ENCODE measurements at regions not wholly inside any gene's neighbourhood (a gene's known extent, or its start where the extent isn't known, plus 50 kb on each side); places are given as distances from the start of the nearest gene placed in this dataset.
A peak's percentile ranks its signal among the peaks of the same experiment; 100 is the strongest.

DNA sequence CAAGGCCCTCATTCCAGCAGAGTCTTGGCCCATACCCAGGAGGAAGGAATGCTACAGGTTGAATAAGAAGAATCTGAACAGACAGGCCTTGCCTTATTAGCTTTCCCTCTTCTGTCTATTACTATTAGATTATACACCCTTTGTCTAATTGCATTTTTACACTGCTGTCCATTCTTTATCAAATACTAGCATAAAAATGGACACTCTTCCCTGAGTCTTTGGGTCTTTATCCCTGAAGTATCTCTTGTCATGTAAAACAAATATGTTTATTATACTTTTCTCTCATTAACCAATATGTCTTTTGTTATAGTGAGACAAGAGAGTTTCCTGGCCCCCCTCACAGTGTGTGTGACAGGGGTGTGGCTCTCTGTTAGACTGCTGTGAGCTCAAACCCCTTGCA, 897.4 kb upstream of the SEL1L start (continued):
- TF ChIP-seq, protein P1, sequence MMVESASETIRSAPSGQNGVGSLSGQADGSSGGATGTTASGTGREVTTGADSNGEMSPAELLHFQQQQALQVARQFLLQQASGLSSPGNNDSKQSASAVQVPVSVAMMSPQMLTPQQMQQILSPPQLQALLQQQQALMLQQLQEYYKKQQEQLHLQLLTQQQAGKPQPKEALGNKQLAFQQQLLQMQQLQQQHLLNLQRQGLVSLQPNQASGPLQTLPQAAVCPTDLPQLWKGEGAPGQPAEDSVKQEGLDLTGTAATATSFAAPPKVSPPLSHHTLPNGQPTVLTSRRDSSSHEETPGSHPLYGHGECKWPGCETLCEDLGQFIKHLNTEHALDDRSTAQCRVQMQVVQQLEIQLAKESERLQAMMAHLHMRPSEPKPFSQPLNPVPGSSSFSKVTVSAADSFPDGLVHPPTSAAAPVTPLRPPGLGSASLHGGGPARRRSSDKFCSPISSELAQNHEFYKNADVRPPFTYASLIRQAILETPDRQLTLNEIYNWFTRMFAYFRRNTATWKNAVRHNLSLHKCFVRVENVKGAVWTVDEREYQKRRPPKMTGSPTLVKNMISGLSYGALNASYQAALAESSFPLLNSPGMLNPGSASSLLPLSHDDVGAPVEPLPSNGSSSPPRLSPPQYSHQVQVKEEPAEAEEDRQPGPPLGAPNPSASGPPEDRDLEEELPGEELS (CRISPR knock-in tag; IDR thresholded peaks at IDR 0.05) = no peak
- TF ChIP-seq ZNF423 (CRISPR knock-in tag; IDR thresholded peaks at IDR 0.05) = no peak
- TF ChIP-seq, protein P2, sequence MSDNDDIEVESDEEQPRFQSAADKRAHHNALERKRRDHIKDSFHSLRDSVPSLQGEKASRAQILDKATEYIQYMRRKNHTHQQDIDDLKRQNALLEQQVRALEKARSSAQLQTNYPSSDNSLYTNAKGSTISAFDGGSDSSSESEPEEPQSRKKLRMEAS (CRISPR knock-in tag; IDR thresholded peaks at IDR 0.05) = no peak
- TF ChIP-seq, protein P3, sequence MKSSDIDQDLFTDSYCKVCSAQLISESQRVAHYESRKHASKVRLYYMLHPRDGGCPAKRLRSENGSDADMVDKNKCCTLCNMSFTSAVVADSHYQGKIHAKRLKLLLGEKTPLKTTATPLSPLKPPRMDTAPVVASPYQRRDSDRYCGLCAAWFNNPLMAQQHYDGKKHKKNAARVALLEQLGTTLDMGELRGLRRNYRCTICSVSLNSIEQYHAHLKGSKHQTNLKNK (CRISPR knock-in tag; IDR thresholded peaks at IDR 0.05) = no peak
- TF ChIP-seq, protein P4, sequence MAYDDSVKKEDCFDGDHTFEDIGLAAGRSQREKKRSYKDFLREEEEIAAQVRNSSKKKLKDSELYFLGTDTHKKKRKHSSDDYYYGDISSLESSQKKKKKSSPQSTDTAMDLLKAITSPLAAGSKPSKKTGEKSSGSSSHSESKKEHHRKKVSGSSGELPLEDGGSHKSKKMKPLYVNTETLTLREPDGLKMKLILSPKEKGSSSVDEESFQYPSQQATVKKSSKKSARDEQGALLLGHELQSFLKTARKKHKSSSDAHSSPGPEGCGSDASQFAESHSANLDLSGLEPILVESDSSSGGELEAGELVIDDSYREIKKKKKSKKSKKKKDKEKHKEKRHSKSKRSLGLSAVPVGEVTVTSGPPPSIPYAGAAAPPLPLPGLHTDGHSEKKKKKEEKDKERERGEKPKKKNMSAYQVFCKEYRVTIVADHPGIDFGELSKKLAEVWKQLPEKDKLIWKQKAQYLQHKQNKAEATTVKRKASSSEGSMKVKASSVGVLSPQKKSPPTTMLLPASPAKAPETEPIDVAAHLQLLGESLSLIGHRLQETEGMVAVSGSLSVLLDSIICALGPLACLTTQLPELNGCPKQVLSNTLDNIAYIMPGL (CRISPR knock-in tag; IDR thresholded peaks at IDR 0.05) = no peak
- TF ChIP-seq GRHL2 (CRISPR knock-in tag; IDR thresholded peaks at IDR 0.05; ENCODE audit: insufficient replicate concordance, severe bottlenecking) = no peak

DNA sequence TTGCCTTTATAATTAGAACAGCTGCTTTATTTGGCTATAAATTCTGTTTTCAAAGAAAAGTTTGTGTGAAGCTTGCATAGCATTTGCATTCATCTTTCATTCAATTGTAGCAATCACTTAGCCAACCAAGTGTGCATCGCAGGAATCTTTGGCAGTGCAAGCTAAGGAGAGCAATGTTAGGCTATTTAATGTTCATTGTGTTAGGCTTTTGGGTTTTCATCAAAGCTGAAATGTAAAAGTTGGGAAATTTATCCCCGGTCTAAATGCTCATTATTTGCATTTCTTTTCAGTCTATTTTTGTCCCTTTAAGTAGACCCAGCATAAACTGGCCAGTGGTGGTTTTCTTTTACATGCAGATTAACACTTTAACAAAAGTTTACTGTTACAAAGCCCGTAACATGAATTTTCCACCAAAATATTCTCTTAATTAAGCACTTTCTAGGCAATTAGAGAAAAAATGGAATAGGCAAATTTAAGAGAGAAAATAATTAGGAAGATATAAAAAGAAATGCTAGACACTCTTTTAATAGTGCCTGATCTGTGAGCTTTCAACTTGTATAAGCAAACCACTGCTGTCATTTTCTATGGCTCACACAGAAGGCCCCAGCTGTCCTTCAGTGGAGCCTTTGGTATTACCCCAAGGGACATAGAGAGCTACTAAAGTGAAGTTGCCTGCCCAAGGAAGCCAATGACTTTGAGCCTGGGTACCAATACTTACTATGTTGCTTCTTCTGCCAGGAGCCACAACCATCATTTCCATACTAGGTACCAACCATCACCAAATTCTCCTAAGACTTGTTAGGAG, 898.9 kb upstream of the SEL1L start:
- H3K9me3 Mint-ChIP-seq = peaks cover 20% of the 10 kb centered on the region
- H3K27me3 Mint-ChIP-seq (ENCODE audit: low read depth) = peaks cover 3% of the 10 kb centered on the region; the same call in 1 of the 2 replicates
- H3K4me1 Mint-ChIP-seq = peaks cover 29% of the 10 kb centered on the region
- peaks cover 5% of the 10 kb centered on the region; the same call in 1 of the 2 replicates for H3K36me3 Mint-ChIP-seq
- no peak overlapping the region for H3K4me3 Mint-ChIP-seq
- no peak for DNase-seq (ENCODE audit: low spot score)
- POLR2A ChIA-PET = no interaction called here
- CTCF ChIA-PET = no interaction called here
- no peak overlapping the region for H3K27ac Mint-ChIP-seq
- peak; percentile 50; the same call in 1 of the 2 replicates for ATAC-seq
- TF ChIP-seq NFATC4 (CRISPR knock-in tag; IDR thresholded peaks at IDR 0.05) = no peak
- TF ChIP-seq, protein P5, sequence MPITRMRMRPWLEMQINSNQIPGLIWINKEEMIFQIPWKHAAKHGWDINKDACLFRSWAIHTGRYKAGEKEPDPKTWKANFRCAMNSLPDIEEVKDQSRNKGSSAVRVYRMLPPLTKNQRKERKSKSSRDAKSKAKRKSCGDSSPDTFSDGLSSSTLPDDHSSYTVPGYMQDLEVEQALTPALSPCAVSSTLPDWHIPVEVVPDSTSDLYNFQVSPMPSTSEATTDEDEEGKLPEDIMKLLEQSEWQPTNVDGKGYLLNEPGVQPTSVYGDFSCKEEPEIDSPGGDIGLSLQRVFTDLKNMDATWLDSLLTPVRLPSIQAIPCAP (CRISPR knock-in tag; IDR thresholded peaks at IDR 0.05) = no peak
- no peak for TF ChIP-seq ZNF263 (CRISPR knock-in tag; IDR thresholded peaks at IDR 0.05; ENCODE audit: low read depth)
- TF ChIP-seq NFE2L1 (CRISPR knock-in tag; IDR thresholded peaks at IDR 0.05) = no peak
- TF ChIP-seq NFYB (CRISPR knock-in tag; conservative IDR thresholded peaks at IDR 0.05; ENCODE audit: low read depth) = no peak
- TF ChIP-seq, protein P6, sequence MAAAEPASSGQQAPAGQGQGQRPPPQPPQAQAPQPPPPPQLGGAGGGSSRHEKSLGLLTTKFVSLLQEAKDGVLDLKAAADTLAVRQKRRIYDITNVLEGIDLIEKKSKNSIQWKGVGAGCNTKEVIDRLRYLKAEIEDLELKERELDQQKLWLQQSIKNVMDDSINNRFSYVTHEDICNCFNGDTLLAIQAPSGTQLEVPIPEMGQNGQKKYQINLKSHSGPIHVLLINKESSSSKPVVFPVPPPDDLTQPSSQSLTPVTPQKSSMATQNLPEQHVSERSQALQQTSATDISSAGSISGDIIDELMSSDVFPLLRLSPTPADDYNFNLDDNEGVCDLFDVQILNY (CRISPR knock-in tag; IDR thresholded peaks at IDR 0.05) = no peak
- TF ChIP-seq, protein P7, sequence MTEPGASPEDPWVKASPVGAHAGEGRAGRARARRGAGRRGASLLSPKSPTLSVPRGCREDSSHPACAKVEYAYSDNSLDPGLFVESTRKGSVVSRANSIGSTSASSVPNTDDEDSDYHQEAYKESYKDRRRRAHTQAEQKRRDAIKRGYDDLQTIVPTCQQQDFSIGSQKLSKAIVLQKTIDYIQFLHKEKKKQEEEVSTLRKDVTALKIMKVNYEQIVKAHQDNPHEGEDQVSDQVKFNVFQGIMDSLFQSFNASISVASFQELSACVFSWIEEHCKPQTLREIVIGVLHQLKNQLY (CRISPR knock-in tag; IDR thresholded peaks at IDR 0.05) = no peak
- no peak for TF ChIP-seq CBFB (CRISPR knock-in tag; IDR thresholded peaks at IDR 0.05; ENCODE audit: low read depth)
- TF ChIP-seq, protein P8, sequence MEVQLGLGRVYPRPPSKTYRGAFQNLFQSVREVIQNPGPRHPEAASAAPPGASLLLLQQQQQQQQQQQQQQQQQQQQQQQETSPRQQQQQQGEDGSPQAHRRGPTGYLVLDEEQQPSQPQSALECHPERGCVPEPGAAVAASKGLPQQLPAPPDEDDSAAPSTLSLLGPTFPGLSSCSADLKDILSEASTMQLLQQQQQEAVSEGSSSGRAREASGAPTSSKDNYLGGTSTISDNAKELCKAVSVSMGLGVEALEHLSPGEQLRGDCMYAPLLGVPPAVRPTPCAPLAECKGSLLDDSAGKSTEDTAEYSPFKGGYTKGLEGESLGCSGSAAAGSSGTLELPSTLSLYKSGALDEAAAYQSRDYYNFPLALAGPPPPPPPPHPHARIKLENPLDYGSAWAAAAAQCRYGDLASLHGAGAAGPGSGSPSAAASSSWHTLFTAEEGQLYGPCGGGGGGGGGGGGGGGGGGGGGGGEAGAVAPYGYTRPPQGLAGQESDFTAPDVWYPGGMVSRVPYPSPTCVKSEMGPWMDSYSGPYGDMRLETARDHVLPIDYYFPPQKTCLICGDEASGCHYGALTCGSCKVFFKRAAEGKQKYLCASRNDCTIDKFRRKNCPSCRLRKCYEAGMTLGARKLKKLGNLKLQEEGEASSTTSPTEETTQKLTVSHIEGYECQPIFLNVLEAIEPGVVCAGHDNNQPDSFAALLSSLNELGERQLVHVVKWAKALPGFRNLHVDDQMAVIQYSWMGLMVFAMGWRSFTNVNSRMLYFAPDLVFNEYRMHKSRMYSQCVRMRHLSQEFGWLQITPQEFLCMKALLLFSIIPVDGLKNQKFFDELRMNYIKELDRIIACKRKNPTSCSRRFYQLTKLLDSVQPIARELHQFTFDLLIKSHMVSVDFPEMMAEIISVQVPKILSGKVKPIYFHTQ (CRISPR knock-in tag; IDR thresholded peaks at IDR 0.05) = no peak
- TF ChIP-seq ZNF671 (CRISPR knock-in tag; IDR thresholded peaks at IDR 0.05) = no peak
- no peak for TF ChIP-seq ELF4 (CRISPR knock-in tag; IDR thresholded peaks at IDR 0.05; ENCODE audit: low read depth)
- TF ChIP-seq, protein P9, sequence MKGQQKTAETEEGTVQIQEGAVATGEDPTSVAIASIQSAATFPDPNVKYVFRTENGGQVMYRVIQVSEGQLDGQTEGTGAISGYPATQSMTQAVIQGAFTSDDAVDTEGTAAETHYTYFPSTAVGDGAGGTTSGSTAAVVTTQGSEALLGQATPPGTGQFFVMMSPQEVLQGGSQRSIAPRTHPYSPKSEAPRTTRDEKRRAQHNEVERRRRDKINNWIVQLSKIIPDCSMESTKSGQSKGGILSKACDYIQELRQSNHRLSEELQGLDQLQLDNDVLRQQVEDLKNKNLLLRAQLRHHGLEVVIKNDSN (CRISPR knock-in tag; IDR thresholded peaks at IDR 0.05) = no peak
- TF ChIP-seq ZNF423 (CRISPR knock-in tag; IDR thresholded peaks at IDR 0.05) = no peak
- TF ChIP-seq, protein P10, sequence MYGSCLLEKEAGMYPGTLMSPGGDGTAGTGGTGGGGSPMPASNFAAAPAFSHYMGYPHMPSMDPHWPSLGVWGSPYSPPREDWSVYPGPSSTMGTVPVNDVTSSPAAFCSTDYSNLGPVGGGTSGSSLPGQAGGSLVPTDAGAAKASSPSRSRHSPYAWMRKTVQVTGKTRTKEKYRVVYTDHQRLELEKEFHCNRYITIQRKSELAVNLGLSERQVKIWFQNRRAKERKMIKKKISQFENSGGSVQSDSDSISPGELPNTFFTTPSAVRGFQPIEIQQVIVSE (CRISPR knock-in tag; IDR thresholded peaks at IDR 0.05; ENCODE audit: borderline replicate concordance) = no peak
- no peak for TF ChIP-seq MXD4 (CRISPR knock-in tag; IDR thresholded peaks at IDR 0.05; ENCODE audit: borderline replicate concordance)

All from WTC11 (cell line).